Nephron (organoid): ENCODE measurements at regions not wholly inside any gene's neighbourhood (a gene's known extent, or its start where the extent isn't known, plus 50 kb on each side); places are given as distances from the start of the nearest gene placed in this dataset.
A peak's percentile ranks its signal among the peaks of the same experiment; 100 is the strongest.

Source experiments
- H3K27ac Mint-ChIP-seq, 3 experiments: 2 replicates each; pipeline ENCODE4 v1.8.0; 2020; ENCODE audit warnings: mixed read lengths in 3 of 3, mild to moderate bottlenecking in 2 of 3, moderate library complexity in 1 of 3
- H3K27me3 Mint-ChIP-seq: 2 replicates; pipeline ENCODE4 v1.8.0; 2021; ENCODE audit warnings: low read depth, mild to moderate bottlenecking, moderate library complexity, mixed read lengths
- H3K36me3 Mint-ChIP-seq: 2 replicates; pipeline ENCODE4 v1.8.0; 2020; ENCODE audit warnings: low read depth, mixed read lengths
- H3K4me1 Mint-ChIP-seq: 2 replicates; pipeline ENCODE4 v1.8.0; 2020; ENCODE audit warnings: mixed read lengths
- H3K4me3 Mint-ChIP-seq, 3 experiments: 2 replicates each; pipeline ENCODE4 v1.8.0; 2020; ENCODE audit warnings: mild to moderate bottlenecking in 3 of 3, mixed read lengths in 3 of 3, moderate library complexity in 2 of 3
- H3K9me3 Mint-ChIP-seq: 2 replicates; pipeline ENCODE4 v1.8.0; 2020; ENCODE audit warnings: mixed read lengths
- TF ChIP-seq, protein P1 (sequence below), 3 experiments: fragments of 200-600 bp; sonication (generic); IDR thresholded peaks; one replicate each; pipeline ENCODE4 v1.5.0; 2021; ENCODE audit warnings: antibody characterized with exemption in 3 of 3; ENCODE audit not compliant: unreplicated experiment in 3 of 3

- no peak overlapping the region for H3K27ac Mint-ChIP-seq
- H3K9me3 Mint-ChIP-seq, result peaks cover 2% of the 10 kb centered on the region
- H3K4me1 Mint-ChIP-seq, result peaks cover 22% of the 10 kb centered on the region
- TF ChIP-seq, protein P1, sequence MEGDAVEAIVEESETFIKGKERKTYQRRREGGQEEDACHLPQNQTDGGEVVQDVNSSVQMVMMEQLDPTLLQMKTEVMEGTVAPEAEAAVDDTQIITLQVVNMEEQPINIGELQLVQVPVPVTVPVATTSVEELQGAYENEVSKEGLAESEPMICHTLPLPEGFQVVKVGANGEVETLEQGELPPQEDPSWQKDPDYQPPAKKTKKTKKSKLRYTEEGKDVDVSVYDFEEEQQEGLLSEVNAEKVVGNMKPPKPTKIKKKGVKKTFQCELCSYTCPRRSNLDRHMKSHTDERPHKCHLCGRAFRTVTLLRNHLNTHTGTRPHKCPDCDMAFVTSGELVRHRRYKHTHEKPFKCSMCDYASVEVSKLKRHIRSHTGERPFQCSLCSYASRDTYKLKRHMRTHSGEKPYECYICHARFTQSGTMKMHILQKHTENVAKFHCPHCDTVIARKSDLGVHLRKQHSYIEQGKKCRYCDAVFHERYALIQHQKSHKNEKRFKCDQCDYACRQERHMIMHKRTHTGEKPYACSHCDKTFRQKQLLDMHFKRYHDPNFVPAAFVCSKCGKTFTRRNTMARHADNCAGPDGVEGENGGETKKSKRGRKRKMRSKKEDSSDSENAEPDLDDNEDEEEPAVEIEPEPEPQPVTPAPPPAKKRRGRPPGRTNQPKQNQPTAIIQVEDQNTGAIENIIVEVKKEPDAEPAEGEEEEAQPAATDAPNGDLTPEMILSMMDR (IDR thresholded peaks at IDR 0.05; ENCODE audit: unreplicated experiment in 3 of 3), result no peak
- no peaks in the 10 kb centered on the region for H3K36me3 Mint-ChIP-seq
- H3K4me3 Mint-ChIP-seq, result no peak overlapping the region
- H3K27me3 Mint-ChIP-seq, result peaks cover 22% of the 10 kb centered on the region
Measured at GRCh38 chr18:78523850-78524249, 455.8 kb upstream of the SALL3 start.

GRCh38 chr18:78525366-78526111 is 454.1 kb upstream of the SALL3 start:
- H3K27me3 Mint-ChIP-seq, result peaks cover 23% of the 10 kb centered on the region
- H3K27ac Mint-ChIP-seq, result no peak overlapping the region
- TF ChIP-seq, protein P1 (IDR thresholded peaks at IDR 0.05; ENCODE audit: unreplicated experiment in 3 of 3), result no peak
- H3K36me3 Mint-ChIP-seq, result no peaks in the 10 kb centered on the region
- peaks cover 22% of the 10 kb centered on the region for H3K4me1 Mint-ChIP-seq
- H3K9me3 Mint-ChIP-seq, result no peaks in the 10 kb centered on the region
- H3K4me3 Mint-ChIP-seq, result no peak overlapping the region

- H3K27ac Mint-ChIP-seq, result peak overlapping the region in 1 of 3 experiments; percentile 33
Measured at GRCh38 chr18:78526275-78526674, 453.3 kb upstream of the SALL3 start.

GRCh38 chr18:78526923-78527711 is 452.5 kb upstream of the SALL3 start:
- H3K4me3 Mint-ChIP-seq, result no peak overlapping the region
- peaks cover 22% of the 10 kb centered on the region for H3K4me1 Mint-ChIP-seq
- TF ChIP-seq, protein P1 (IDR thresholded peaks at IDR 0.05; ENCODE audit: unreplicated experiment in 3 of 3), result no peak
- no peaks in the 10 kb centered on the region for H3K9me3 Mint-ChIP-seq
- peak overlapping the region in 2 of 3 experiments; percentile 33 to 59 for H3K27ac Mint-ChIP-seq
- H3K36me3 Mint-ChIP-seq, result no peaks in the 10 kb centered on the region
- H3K27me3 Mint-ChIP-seq, result peaks cover 15% of the 10 kb centered on the region

More at GRCh38 chr18:78526275-78526674, 453.3 kb upstream of the SALL3 start:
- TF ChIP-seq, protein P1 (IDR thresholded peaks at IDR 0.05; ENCODE audit: unreplicated experiment in 3 of 3), result no peak
- Mint-ChIP-seq H3K27me3 (peaks cover 20% of the 10 kb centered on the region), H3K4me3 (no peak overlapping the region), H3K36me3 (no peaks in the 10 kb centered on the region), H3K4me1 (peaks cover 22% of the 10 kb centered on the region), H3K9me3 (no peaks in the 10 kb centered on the region)

GRCh38 chr18:78527984-78528383 is 451.6 kb upstream of the SALL3 start:
- Mint-ChIP-seq H3K4me3 (no peak overlapping the region), H3K36me3 (no peaks in the 10 kb centered on the region), H3K27ac (no peak overlapping the region), H3K27me3 (peaks cover 14% of the 10 kb centered on the region), H3K4me1 (peaks cover 22% of the 10 kb centered on the region), H3K9me3 (no peaks in the 10 kb centered on the region)
- TF ChIP-seq, protein P1 (IDR thresholded peaks at IDR 0.05; ENCODE audit: unreplicated experiment in 3 of 3), result no peak
